ENCODE measurements at regions not wholly inside any gene's neighbourhood (a gene's known extent, or its start where the extent isn't known, plus 50 kb on each side); places are given as distances from the start of the nearest gene placed in this dataset.

GRCh38 chr6:169843991-169844390, 92.6 kb downstream of the ERMARD start:
- H3K9me3 ChIP-seq (ENCODE audit: control insufficient read depth, low read length), result no peaks in the 10 kb centered on the region
- H3K4me3 ChIP-seq (ENCODE audit: low read depth, low read length), result no peak overlapping the region
- no peak overlapping the region for H3K9ac ChIP-seq

GRCh38 chr6:169843110-169843509, 91.7 kb downstream of the ERMARD start:
- Histone ChIP-seq H2AFZ (no peak overlapping the region), H3K27me3 (ENCODE audit: control insufficient read depth, insufficient read depth, low read length) (no peaks in the 10 kb centered on the region), H3K9ac (no peak overlapping the region), H3K36me3 (ENCODE audit: control insufficient read depth, insufficient read depth, low read length) (no peaks in the 10 kb centered on the region), H3K4me3 (ENCODE audit: low read depth, low read length) (no peak overlapping the region), H3K27ac (no peak overlapping the region), H3K4me1 (no peaks in the 10 kb centered on the region), H3K4me2 (ENCODE audit: low read length) (no peak overlapping the region), H3K9me3 (ENCODE audit: control insufficient read depth, low read length) (no peaks in the 10 kb centered on the region), H3K79me2 (no peaks in the 10 kb centered on the region)
- TF ChIP-seq CTCF (IDR thresholded peaks at IDR 0.05), result no peak

More at GRCh38 chr6:169843991-169844390, 92.6 kb downstream of the ERMARD start:
- H3K27ac ChIP-seq, result no peak overlapping the region
- H2AFZ ChIP-seq, result no peak overlapping the region
- H3K4me2 ChIP-seq (ENCODE audit: low read length), result no peak overlapping the region
- TF ChIP-seq CTCF (IDR thresholded peaks at IDR 0.05), result no peak
- no peaks in the 10 kb centered on the region for H3K27me3 ChIP-seq (ENCODE audit: control insufficient read depth, insufficient read depth, low read length)
- H3K79me2 ChIP-seq, result no peaks in the 10 kb centered on the region
- no peaks in the 10 kb centered on the region for H3K4me1 ChIP-seq
- H3K36me3 ChIP-seq (ENCODE audit: control insufficient read depth, insufficient read depth, low read length), result no peaks in the 10 kb centered on the region

GRCh38 chr6:169841907-169842606, 90.6 kb downstream of the ERMARD start:
- H3K79me2 ChIP-seq, result no peaks in the 10 kb centered on the region
- H3K9me3 ChIP-seq (ENCODE audit: control insufficient read depth, low read length), result no peaks in the 10 kb centered on the region

GRCh38 chr6:169841251-169841650, 89.8 kb downstream of the ERMARD start:
- no peaks in the 10 kb centered on the region for H3K36me3 ChIP-seq (ENCODE audit: control insufficient read depth, insufficient read depth, low read length)
- H3K4me1 ChIP-seq, result no peaks in the 10 kb centered on the region
- H3K4me2 ChIP-seq (ENCODE audit: low read length), result no peak overlapping the region
- H2AFZ ChIP-seq, result no peak overlapping the region
- no peak for TF ChIP-seq CTCF (IDR thresholded peaks at IDR 0.05)
- no peaks in the 10 kb centered on the region for H3K9me3 ChIP-seq (ENCODE audit: control insufficient read depth, low read length)
- no peak overlapping the region for H3K9ac ChIP-seq
- no peak overlapping the region for H3K4me3 ChIP-seq (ENCODE audit: low read depth, low read length)
- H3K79me2 ChIP-seq, result no peaks in the 10 kb centered on the region
- H3K27ac ChIP-seq, result no peak overlapping the region
- no peaks in the 10 kb centered on the region for H3K27me3 ChIP-seq (ENCODE audit: control insufficient read depth, insufficient read depth, low read length)

More at GRCh38 chr6:169841907-169842606, 90.6 kb downstream of the ERMARD start:
- Histone ChIP-seq H3K27me3 (ENCODE audit: control insufficient read depth, insufficient read depth, low read length) (no peaks in the 10 kb centered on the region), H2AFZ (no peak overlapping the region), H3K4me2 (ENCODE audit: low read length) (no peak overlapping the region), H3K4me1 (no peaks in the 10 kb centered on the region), H3K36me3 (ENCODE audit: control insufficient read depth, insufficient read depth, low read length) (no peaks in the 10 kb centered on the region), H3K9ac (no peak overlapping the region), H3K27ac (no peak overlapping the region), H3K4me3 (ENCODE audit: low read depth, low read length) (no peak overlapping the region)
- TF ChIP-seq CTCF (IDR thresholded peaks at IDR 0.05), result no peak
